ENCODE measurements at regions not wholly inside any gene's neighbourhood (a gene's known extent, or its start where the extent isn't known, plus 50 kb on each side); places are given as distances from the start of the nearest gene placed in this dataset.
A peak's percentile ranks its signal among the peaks of the same experiment; 100 is the strongest.
"Not testable (repeated sequence)": the region's sequence is repeated elsewhere in the genome, so short reads cannot be mapped to it uniquely, and the experiment has no call there.

DNA sequence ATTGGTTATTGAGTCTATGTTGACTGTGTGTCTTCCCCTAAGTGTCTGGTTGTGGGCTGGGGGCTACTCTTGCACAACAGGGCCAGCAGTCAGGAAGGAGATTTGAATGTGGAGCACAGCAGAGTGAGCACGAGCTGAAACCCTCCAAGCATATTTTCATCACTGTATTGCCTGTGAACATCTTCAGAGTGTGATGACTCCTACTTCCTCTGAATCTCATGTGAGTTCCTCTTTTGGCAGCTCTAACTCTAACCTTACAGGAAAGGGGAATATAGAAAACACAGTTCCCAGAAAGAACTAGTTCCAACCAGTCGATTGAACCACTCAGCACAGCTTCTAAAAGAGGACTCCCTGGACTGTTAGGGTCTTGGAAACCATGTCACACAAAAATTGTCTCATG is 211.6 kb downstream of the RAP2B start:
- DNase-seq (ENCODE audit: low read depth), result no peak

DNA sequence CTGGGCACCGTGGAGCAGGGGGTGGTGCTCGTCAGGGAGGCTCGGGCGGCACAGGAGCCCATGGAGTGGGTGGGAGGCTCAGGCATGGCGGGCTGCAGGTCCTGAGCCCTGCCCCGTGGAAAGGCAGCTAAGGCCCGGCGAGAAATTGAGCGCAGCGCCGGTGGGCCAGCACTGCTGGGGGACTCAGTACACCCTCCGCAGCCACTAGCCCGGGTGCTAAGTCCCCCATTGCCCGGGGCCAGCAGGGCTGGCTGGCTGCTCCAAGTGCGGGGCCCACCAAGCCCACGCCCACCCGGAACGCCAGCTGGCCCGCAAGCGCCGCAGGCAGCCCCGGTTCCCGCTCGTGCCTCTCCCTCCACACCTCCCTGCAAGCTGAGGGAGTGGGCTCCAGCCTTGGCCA is 216.3 kb downstream of the RAP2B start:
- DNase-seq (ENCODE audit: low read depth), result not testable (repeated sequence)

DNA sequence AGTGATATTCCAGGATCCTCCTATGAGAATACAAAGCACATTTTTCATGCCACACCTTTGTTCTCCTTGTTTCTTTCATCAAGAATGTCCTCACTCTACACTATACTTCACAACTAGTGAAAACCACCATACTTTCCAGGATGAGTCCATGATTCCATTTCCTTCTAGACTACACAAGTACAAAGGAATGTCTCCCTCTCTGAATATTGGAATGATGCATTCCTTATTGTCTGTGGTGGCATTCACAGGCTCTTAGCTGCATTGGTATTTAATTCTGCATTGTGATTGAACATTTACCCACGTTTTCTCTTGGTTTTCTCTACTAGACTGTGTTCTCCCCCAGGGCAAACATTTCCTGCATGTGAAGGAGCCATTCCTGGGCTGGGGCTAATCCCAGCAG is 217.5 kb downstream of the RAP2B start:
- no peak for DNase-seq (ENCODE audit: low read depth)

DNA sequence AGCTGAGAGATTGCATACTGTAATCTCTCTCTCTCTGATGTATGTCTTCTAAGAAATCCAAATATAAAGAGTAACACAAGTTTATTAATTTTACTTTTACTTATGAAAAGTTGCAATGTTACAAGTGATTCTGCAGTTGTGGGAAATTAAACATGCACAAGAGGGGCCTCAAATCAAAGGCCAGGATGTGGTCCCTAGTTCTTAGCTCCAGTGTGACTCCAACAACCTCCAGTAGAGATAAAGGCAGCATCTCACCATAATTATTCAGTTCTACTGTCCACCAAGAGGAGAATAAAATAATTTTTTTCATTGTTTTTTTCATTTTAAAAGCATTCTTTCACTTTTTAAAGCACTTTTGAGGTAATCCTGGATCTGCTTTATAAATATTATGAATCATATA is 223.3 kb downstream of the RAP2B start:
- no peak for DNase-seq (ENCODE audit: low read depth)

DNA sequence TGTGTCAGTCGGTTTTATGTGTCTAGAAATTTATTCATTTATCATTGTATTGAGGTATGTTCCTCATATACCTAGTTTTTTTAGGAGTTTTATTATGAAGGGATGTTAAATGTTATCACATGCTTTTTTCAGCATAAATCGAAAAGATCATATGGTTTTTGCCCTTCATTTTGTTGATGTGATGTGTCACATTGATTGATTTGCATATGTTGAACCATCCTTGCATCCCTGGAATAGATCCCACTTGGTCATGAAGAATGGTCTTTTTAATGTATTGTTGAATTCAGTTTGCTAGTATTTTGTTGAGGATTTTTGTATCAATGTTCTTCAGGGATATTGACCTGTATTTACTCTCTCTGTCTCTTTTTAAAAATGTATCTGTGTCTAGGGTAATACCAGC is 230.3 kb downstream of the RAP2B start:
- DNase-seq (ENCODE audit: low read depth), result no peak

DNA sequence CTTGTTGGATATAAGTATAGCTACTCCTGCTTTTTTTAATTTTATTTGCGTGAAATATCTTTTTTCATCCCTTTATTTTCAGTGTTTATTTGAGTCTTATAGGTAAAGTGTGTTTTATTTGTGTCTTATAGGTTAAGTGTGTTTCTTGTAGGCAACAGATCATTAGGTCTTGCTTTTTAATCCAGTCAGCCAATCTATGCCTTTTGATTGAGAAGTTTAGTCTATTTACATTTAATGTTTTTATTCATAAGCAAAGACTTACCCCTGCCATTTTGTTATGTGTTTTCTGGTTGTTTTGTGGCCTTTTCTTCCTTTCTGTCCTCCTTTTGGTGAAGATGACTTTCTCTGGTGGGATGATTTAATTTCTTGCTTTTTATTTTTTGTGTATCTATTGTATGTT is 232.0 kb downstream of the RAP2B start:
- no peak for DNase-seq (ENCODE audit: low read depth)

DNA sequence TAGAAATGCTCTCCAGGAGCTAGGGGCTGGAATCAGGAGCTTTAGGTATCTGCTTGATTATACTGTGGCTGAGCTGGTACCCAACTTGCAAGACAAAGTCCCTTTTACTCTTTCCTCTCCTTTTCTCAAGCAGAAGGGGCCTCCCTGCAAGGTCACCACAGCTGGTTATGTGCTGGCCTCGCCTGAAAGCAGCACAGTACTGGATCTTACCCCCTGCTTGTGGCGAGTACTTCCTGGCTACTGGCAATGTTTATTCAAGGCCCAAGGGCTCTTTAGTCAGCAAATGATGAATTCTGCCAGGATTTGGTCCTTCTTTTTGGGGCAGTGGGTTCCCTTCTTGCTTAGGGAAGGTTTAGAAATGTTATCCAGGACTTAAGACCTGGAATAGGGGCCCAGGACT is 234.6 kb downstream of the RAP2B start:
- no peak for DNase-seq (ENCODE audit: low read depth)

DNA sequence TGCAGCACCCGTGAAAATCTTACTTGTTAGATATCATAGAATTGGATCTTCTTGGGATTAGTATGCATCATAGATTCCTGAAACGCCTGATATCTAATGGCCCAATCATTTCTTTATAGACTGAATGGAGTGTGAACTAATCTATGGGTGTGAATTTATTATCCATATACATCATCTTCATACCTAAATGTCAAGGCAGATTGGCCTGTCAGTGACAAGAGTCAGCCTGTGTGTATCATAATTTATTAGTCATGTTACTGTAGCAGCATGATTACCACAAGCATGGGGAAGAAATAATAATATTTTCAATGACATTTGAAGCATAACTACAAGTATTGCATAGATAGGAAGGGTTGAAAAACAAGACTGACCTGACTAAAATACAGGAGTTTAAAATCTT is 235.8 kb downstream of the RAP2B start:
- no peak for DNase-seq (ENCODE audit: low read depth)

DNA sequence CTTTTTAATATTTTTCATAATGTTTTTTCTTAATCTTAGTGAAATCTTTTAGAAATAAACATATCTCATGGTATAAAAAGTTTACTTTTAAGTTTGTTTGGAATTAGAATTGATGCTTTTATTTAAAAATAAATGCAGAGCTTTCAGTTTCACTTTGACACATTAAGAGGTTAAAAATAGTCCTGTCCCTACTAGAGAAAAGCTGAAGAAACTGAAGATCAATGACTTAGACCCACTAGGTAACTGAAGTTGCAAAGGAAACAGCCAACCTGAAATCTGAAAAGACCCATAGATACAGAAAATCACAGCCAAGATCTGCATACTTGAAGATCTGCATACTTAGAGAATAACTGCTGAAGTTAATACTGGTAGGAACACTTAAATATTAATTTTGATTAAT is 237.6 kb downstream of the RAP2B start:
- DNase-seq (ENCODE audit: low read depth), result no peak

DNA sequence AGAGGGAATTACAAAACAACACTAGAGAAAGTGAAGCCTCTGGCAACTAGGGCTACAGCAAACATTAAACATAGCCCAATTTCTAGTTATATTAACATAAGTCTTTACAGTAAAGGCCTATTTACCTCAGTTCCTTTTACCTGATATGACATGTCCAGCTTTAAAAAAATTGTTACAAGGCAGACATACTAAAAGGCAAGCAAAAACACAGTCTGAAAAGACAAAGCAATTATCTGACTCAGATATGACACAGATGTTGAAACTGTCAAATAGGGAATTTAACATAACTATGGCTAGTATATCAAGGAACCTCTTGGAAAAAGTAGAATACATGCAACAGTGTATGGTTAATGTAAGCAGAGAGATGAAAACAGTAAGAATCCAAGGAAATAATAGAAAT is 238.6 kb downstream of the RAP2B start:
- DNase-seq (ENCODE audit: low read depth), result no peak

DNA sequence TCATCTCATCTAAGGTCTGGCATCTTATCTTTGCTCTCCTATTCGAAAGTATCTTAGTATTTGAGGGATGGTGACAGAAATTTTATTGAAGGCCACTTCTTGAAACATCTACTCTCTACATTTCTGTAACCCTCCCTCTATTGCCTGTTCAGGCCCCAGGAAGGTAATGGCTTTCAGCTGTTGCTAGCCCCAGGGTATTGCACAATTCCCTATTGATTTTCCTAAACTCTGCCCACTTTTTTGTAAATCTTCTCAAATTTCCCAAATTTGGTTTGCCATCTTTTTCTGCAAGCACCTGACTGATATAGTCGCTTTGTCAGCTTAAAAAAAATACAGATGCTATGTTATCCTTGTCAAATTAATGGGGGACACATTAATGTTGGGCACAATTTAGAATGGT is 242.1 kb downstream of the RAP2B start:
- peak; percentile 13 for DNase-seq (ENCODE audit: low read depth)

DNA sequence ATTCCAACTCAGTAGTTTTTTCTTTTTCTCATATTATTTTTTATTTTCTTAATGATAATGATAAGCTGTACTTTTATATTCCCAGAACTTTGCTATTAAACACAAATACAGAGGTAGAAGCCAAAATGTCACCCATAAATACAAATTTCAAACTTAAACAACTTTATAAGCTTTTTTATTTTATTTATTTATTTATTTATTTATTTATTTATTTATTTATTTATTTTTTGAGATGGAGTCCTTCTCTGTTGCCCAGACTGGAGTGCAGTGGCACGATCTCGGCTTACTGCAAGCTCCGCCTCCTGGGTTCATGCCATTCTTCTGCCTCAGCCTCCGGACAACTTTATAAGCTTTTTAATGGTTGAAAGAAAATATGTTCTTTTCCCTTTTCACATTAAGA is 243.3 kb downstream of the RAP2B start:
- DNase-seq (ENCODE audit: low read depth), result not testable (repeated sequence)

DNA sequence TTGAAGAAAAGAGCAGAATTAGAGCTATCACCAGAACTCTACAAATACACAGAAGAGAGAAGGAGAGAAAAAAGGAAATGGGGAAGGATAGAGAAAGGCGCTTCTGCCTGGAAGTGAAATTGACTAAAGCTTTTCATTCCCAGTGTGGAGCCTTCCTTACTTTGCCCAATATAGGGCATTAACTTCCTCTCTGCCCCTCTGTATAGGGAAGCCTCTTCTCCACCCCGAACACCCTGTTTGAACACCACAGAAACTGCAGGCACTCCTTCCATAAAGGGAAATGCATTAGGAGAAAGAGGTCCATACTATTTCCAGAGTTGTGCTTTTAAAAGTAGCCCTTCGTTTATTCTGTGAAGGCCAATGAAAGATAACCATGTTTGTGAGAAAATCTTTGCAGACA is 248.5 kb downstream of the RAP2B start:
- no peak for DNase-seq (ENCODE audit: low read depth)

DNA sequence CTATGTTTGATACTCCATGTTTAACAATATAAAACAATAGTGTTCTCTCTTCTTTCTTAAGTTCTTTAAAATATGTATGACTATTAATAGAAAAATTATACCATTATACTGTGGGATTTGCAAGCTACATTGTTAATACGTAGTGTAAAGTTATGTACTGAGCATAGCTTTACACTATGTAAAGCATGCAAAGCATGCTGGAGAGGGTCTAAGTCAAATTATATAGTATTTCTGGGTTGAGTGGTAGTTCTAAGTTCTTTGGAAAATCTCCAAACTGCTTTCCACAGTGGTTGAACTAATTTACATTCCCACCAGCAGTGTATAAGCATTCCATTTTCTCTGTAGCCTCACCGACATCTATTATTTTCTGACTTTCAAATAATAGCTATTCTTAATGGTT is 253.0 kb downstream of the RAP2B start:
- no peak for DNase-seq (ENCODE audit: low read depth)

DNA sequence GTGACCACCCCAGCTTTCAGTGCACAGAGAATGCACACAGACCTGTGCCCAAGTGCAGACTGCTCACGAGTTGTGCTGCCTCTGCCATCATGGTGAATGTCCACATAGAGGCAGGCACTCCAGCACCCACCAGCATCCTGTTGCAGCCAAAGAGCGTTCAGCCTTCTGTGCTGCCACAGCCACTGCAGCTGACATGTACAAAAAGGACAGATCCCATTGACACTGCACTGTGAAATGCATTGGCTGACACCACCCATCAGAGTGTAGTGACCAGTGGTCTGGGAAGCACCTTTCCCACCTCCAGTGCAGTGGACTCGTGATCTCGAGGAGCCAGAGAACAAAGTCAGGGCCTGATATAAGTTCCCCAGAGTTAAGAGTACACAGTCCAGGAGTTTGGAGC is 260.3 kb downstream of the RAP2B start:
- no peak for DNase-seq (ENCODE audit: low read depth)

DNA sequence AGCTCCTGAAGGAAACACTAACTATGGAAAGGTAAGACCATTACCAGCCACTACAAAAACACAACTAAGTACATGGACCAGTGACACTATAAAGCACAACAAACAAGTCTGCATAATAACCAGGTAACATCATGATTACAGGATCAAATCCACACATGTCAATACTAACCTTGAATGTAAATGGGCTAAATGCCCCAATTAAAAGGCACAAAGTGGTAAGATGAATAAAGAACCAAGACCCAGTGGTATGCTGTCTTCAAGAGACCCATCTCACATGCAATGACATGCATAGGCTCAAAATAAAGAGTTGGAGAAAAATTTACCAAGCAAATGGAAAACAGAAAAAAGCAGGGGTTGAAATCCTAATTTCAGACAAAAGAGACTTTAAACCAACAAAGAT is 261.8 kb downstream of the RAP2B start:
- DNase-seq (ENCODE audit: low read depth), result not testable (repeated sequence)

DNA sequence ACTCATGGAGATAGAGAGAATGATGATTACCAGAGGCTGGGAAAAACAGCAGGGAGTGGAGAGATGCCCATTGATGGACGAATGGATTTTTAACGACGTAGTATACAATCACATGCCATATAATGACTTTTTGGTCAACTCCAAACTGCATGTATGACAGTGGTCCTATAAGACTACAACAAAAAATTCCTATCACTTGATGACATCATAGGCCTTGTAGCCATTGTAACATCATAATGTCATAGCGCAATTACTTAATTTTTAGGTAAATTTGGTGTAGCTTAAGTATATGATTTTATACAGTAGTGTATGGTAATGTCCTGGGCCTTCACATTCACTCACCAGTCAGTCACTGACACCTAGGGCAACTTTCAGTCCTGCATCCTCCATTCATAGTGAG is 264.3 kb downstream of the RAP2B start:
- DNase-seq (ENCODE audit: low read depth), result no peak

DNA sequence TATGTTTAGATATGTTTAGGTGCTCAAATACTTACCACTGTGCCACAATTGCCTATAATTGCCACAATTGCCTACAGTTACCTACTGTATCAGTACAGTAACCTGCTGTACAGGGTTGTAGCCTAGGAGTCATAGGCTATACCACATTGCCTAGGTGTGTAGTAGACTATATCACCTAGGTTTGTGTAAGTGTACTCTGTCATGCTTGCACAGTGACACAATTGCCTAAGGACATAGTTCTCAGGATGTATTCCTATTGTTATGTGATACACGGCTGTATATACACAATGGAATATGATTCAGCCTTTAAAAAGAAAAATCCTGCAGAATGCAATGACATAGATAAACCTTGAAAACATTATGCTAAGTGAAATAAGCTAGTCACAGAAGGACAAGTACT is 264.8 kb downstream of the RAP2B start:
- DNase-seq (ENCODE audit: low read depth), result no peak

DNA sequence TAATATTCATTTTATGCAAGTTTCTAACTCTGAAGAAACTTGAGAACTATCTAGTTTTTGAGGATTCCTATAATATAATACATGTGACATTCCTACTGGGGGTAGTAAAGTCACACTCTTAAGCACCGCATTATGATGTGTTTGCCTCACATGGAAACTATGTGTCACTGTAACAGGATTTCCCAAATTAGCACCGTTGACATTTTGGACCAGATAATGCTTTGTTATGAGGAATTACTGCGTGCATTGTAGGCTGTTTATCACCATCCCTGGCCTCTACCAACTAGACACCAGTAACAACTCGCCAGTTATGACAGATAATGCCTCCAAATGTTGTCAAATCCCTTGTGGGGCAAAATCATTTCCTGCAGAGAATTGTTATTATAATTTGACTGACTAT is 267.8 kb downstream of the RAP2B start:
- DNase-seq (ENCODE audit: low read depth), result peak; percentile 64

DNA sequence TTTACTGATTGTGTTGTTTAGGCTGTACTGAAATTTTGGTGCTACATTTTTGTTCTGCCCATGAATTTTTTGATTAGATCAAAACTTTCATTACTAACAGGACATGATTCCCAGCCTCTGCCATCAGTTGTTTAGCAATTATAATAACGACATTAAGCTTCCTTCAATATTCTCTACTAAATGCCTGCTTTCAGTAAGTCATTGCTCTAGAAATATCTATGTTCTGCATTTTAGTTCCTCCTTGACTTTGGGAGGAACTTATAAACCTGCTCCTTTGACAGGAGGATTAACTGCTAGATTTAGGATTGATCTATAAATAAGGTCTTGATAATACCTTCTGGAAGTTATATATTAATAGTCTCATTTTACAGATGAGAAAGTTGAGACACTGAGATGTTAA is 269.1 kb downstream of the RAP2B start:
- no peak for DNase-seq (ENCODE audit: low read depth)

DNA sequence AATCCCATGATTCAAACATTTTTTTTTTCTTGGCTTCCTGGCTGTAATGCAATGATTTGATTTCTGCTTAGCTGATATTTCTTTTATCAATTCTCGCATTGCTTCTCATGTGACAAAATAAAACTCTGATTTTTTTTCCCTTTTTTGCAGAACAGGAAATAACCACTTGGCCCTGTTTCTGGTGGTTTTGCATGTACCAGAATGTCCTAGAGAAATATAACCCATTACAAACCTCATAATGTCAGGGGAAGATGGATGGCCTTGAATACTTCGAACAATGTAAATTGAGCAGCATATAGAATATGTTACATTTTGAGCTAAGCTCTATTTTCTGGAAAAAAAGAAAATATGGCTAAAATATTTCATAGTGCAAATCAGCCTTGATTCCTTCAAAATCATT is 275.6 kb downstream of the RAP2B start:
- DNase-seq (ENCODE audit: low read depth), result no peak

DNA sequence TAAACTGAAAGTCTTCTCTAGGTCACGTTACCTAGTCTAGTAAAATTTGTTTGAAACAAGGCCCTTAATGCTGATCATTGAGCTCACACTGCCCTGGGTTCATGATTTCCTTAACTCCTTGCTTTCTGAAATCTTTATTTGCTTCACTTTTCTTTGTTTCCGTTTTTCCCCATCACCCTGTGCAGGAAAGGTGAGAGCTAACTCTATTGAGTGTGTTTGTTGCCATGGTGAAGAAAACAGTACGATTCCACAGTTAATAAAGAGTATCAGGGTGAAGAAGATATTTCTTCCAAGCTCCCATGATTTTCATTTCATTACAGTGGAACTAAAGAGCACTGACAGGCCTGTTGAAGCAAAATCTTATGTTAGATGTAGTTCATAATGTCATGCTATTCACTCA is 276.2 kb downstream of the RAP2B start:
- DNase-seq (ENCODE audit: low read depth), result no peak

DNA sequence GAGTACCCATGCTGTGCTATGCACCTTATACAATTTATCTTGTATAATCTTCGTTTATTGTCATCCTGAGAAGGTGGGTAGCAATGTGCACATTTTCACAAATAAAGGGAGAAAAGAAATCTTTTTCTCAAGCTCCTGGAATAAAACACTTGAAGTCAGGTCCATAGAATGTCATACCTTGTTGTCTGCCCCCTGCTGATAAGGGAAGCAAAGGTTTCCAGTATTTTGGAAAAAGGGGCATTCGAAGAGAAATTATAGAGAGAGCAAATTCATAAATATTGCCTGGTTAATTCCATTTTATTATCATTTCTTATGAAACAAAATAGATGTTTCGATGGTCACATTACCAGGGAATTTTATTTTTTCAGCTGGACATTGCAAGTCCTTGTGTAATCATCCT is 277.8 kb downstream of the RAP2B start:
- no peak for DNase-seq (ENCODE audit: low read depth)

DNA sequence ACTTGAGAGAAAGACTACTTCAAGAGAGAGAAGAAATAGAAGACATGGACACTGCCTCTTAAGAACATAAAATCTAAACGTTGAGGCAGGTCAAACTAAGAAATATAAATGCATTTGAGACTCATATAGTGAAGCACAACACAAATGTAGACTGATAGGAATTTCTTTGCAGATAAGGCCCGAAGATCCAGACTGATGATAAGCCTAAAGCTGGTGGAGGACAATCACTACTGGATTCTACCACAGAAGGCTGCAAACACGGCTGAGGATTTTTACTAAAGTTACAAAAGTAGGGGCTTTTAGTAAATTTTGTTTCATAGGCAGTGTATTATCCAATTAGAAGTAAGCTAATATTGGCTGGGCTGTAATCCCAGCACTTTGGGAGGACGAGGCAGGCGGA is 278.3 kb downstream of the RAP2B start:
- no peak for DNase-seq (ENCODE audit: low read depth)

DNA sequence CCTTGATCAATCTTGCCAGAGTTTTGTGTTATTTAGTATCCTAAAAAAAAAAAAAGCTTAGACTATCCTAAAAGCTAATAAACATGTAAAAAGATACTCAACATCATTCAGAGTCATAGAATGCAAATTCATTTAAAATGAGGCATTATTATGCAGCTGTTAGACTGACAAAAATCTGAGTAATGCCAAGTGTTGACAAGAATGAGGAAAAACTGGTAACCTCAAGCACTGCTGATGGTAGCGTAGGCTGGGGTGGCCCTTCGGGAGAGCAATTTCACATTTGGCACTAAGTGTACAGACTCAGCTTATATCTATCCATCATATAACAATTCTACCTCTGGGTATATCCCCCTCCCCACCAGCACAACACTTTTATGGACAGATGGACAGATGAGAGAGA is 280.4 kb downstream of the RAP2B start:
- no peak for DNase-seq (ENCODE audit: low read depth)
